HG02610 (cell line): ENCODE measurements at regions not wholly inside any gene's neighbourhood (a gene's known extent, or its start where the extent isn't known, plus 50 kb on each side); places are given as distances from the start of the nearest gene placed in this dataset.

Experiments used
- ATAC-seq: cut with Tn5 transposase; IDR thresholded peaks from one replicate; pipeline ENCODE4 v1.9.1; 2021; ENCODE audit warnings: mild to moderate bottlenecking, moderate library complexity; ENCODE audit not compliant: unreplicated experiment

DNA sequence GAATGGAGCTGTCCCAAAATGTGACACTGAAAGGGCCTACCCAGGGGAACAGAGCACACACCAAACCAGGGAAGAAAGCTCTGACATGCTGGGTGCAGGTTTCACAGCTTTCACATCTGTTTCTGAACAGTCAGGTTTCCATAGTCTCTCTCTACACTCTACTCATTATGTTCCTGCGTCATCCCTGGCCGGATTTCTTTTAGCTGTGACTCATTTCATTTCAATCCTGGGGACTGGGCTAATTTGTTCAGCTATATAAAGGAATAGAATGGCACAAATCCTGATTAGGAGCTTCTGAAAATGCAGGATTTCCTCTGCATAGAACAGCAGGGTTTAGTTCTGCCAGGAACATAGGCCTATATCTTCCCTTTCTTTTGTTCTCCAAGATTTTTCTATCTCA lies 649.8 kb downstream of the RPS29 start:
- no peak for ATAC-seq

DNA sequence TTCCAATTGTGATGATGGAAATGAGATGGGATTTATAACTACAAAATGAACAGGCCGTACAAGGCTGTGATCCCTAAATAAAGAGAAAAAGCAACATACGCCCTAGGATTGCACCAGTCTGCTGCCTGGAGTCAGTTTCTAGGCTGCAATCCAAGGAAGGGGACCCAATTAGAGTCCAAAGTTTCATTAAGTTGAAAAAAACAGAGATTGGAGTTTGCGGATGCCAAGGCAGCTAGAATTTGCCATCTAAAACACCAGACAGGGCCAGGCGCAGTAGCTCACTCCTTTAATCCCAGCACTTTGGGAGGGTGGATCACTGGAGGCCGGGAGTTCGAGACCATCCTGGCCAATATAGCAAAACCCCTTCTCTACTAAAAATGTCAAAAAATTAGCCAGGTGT lies 661.0 kb downstream of the RPS29 start:
- no peak for ATAC-seq

DNA sequence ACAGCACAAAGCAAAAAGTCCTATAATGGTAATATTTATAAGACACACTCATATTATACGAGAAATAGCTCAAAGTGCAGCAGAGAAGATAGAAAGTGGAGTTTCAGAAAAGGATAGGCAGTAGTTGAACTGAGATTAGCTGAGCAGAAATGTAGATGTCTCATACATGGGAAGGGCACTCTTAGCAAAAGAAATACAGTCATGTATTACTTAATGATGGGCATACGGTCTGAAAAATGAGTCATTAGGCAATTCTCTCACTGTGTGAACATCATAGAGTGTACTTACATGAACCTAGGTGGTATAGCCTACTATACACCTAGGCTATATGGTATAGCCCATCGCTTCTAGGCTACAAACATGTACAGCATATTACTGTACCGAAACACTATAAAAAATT lies 671.3 kb downstream of the RPS29 start:
- ATAC-seq, result no peak

DNA sequence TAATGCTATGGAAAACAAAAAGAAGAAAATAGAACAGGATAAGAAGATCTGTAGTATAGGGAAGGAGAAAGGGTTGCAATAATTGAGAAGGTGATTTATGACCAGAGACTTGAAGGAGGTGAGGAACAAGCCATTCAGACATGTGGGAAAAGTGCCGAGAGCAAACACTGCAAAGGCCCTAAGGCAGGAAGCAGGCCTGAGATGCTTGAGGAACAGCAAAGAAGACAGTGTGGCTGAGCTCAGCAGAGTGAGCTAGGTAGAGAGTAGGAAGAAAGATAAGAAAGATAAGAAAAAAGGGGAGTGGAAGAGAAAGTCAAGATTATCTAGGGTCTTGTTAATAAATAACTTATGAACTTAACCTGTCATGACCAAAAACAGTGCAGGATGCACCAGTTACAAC lies 671.8 kb downstream of the RPS29 start:
- ATAC-seq, result no peak

DNA sequence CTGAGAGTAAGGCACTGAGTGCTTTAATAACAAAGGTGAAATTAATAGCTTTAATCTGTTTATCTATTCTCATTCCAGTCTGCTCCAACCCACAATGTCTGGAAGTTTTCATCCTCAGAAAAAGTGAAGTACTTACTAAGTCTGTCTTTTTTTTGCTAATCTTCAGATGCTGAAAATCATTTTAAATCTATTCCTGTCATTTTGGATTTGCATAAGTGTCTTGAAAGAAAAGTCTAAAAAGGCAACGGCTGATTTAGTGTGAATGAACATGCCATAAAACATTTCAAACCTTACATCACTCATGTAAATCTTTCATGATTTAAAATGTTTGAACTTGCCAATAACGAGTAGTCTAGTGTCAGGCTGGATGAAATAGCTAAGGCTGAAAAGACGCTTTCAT lies 685.6 kb downstream of the RPS29 start:
- ATAC-seq, result no peak

DNA sequence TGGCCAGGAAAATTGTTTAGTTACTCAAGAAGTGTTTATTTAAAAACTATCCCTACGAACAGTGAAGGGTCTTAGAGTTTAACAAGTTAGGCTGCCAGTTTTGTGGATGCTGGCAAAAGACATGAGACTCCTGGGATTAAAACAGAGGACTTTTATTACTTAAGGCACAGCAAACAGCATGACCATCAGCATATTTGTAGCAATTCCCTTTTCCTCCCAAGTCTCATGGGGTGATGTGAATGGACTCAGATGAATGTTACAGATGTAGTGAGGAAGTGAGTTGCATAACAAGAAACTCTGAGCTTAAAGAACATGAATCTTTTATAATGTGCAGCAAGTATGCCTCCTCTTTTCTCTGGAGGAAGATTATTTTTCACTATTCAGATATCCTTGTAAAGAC lies 695.8 kb downstream of the RPS29 start:
- ATAC-seq, result no peak

DNA sequence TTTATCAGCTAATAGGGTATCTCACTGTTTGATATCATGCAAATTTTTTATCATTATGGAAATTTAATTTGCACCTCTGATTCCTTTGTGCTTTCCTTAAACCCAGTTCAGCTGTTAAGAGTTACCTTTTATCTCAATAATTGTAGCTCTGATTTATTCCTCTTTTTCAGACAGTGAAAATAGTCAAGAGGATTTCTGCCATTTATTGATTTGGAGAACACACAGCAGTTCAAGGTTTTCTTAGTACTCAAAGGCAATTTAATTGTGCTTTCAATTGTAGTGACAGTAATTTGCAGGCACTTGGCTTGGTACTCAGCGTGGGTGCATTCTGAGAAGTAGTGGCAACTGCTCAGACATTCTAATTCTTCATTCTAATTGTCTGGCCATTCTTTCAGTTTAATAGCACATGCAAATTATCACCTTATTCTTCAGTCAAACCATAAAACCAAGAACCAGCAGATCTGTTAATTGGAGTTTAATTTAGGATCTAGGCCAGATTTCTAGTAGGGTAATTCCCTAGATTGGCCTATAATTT lies 709.3 kb downstream of the RPS29 start:
- no peak for ATAC-seq

DNA sequence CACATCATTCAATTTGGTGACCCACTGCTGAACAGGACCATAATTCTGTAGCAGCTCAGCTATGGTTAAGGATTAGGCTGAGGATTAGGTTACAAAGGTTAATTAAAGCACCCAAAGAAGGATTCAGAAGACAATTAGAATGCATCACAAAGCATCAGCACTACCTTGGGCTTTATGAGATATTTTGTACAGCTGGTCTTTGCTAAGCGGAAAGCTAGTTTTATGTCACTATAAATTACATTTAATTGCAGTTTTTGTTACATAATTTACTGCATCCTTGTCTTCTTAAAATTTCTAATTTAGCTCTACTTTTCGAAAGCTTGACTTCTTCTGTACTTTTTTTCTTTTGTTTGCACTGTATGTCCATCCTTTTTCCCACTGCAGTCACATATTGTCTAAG lies 711.5 kb downstream of the RPS29 start:
- ATAC-seq, result no peak

DNA sequence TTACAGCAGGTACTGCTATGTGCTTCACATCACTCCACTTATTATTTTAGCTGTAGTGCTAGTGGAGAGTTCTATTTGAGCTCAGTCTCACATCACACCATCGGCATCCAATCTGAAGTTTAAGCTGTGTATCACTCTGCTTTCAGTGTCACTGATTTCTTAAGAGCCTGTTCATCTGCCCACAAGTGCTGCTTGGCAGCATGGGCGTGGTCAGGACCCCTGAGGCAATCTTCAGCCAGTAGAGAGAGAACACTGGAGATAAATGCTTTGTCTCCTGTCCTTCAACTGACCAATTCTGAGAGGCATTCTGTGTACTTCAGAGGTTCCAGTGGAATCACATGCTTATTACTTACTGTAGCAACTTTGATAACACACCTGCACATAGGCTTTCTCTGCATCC lies 728.8 kb downstream of the RPS29 start:
- ATAC-seq, result no peak

DNA sequence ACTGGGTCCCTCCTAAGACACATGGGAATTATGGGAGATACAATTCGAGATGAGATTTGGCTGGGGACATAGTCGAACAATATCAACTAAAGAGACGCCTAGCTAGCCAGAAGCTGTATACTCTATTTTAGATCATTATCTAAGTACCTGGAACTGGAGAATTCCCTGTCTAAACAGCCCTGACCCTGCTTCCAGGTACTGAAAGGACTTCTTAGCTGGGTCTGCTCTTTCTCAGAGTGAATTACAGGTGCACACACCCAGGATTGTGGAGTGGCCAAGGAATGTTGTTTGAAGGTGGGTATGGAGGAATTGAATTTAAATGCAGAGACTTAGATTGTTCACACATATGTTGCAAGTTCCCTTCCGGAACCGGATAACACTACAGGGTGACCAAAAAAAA lies 733.0 kb downstream of the RPS29 start:
- no peak for ATAC-seq

DNA sequence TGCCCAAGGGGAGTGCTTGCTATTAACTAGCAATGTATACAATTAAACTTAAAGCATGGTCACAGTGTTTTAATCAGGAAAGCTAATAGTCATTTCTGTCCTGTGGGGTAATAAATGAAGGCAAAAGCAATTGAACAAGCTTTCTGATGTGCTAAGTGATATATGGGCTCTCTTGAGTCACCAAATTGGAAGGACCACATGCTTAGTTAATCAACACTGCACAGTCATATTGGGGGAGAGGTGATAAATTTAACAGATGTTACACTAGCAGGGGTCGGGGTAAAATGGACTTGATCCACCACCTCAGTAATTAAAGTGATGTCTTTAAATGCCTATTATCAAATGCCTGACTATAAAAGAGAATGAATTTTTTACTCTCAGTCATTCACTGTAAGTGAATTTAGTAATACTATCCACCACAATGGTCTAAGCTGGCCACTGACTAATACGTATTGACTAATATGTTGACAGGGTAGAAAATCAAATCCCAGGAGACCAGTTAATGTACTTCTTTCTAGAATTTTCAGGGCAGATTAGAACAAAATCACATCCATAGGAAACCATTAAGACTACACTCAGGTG lies 736.3 kb downstream of the RPS29 start:
- no peak for ATAC-seq

DNA sequence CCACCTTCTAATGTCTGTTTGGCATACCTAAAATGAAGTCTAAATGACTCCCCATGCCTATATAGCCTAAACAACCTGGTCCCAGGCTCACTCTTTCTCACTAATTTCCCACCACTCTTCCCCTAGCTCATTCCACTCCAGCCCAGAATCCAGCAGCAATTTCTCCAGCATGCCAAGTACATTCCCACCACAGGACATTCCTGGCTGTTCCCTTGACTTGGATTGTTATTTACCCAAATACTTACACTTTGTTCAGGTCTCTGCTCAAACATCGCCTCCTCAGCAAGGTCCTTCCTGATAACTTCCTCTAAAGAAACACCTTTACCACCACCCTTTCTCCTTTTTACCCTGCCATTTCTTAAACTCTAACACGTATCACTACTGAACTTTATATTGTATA lies 743.4 kb downstream of the RPS29 start:
- ATAC-seq, result no peak

DNA sequence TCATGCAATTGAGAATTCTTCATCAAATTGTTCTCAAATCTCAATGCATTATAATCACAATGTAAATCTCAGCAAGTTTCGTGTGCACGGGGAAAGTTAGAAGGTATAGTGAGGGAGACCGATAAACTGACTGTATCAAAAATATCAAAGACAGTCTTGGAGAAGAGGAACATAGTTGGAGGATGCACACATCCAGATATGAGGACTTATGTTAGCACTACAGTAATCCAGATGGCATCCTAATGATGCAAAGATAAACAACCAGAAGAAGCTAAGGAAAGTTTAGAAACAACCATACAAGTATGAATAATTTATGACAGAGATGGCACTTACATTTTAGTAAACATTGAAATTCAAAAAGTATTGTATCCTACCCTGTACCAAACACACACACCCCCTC lies 760.1 kb downstream of the RPS29 start:
- ATAC-seq, result no peak

DNA sequence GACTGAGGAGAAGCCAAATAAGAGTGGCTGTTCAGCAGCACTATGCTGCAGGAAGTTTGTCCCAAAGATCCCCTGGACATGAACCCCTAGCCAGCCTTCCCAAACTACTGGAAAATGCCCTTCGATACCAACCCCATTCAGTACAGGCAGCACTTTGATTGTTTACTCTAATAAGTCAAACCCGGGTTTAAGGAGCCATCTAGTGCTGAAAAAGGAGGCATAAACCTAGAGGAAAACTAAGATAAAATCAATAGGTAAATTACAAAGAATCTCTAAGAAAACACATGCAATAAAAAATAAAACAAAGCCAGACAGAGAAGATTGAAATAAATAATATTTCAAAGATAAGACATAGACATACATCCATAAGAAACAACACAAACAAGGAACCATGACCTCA lies 771.6 kb downstream of the RPS29 start:
- no peak for ATAC-seq

DNA sequence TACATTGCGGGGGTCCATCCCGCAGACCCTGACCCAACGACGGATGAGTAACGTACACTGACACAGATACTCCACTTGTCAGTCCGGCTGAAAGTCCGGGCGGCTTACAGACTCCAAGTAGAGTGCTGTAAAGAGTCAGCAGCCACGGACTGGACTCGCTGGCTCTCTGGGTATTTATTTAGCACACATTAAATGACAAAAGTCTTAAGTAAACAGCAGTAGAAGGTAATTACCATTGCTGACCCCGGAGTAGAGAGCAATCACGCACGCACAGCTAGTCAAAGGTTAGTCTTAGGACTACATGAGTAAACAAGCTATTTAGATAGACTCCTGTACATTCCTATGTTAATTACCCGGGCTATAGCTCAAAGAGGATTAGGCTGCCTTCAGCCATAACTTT lies 780.9 kb downstream of the RPS29 start:
- ATAC-seq, result no peak

DNA sequence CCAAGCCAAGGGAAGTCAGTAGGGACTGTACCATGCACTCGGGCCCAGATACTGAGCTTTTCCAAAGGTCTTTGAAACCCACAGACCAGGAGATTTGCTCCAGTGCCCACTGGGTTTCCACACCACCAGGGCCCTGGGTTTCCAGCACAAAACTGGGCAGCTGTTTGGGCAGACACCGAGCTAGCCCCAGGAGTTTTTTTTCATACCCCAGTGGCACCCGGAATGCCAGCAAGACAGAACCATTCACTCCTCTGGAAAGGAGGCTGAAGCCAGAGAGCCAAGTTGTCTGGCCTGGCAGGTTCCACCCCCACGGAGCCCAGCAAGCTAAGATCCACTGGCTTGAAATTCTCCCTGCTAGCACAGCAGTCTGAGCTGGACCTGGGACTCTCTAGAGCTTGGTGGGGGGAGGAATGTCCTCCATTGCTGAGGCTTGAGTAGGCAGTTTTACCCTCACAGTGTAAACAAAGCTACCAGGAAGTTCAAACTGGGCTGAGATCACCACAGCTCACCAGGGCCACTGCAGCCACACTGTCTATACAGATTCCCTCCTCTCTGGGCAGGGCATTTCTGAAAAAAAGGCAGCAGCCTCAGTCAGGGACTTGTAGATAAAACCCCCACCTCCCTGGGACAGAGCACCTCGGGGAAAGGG lies 793.7 kb downstream of the RPS29 start:
- no peak for ATAC-seq

DNA sequence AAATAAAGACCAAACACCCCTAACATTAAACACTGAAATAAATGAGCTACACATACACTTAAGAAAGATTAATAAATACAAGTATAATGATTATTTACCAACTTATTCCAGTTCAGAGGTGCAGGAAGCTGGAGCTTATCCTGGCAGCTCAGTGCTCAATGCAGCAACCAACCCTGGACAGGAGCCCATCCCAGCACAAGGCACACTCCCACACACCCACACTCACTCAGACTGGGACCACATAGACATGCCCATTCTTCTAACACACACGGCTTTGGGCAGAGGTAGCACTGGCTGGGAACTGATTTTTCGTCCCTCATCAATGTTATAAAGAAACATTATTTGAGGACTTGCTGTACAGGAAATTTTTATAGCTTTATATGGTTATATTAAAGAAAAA lies 797.4 kb downstream of the RPS29 start:
- no peak for ATAC-seq

DNA sequence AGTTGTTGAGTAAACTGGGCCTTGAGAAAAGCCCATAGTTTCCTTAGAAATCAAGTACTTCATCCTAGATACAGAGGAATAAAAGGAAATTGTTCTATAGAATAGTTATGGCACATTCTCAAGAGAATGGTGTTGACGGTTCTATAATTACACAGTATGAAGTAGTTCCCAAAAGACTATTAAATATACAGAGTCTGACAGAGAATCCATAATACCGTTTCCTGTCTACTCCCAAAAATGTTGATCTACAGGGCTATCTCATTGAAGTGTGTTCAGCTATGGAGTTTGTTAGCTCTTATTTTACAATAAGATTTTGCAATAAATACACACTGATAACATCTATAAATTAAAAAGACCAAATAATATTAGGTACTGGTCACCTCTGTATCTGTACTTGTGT lies 799.7 kb downstream of the RPS29 start:
- ATAC-seq, result no peak

DNA sequence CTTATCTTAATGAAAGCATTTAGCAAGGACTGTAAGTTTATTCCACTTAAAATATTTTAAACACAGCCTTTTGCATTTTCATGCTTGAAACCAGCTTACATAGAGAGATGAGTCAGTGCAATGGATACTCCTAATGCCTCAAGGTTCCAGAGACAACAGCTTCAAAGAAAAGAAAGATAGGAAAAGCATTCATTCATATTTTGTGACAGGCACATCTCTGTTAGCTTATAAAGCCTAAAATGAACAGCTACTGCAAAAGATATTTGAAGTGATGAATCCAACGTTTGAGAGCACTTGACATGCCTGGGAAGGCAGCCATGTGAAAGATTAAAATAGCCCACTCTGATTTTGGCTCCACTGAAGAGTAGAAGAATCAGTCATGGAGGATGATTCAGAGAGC lies 814.5 kb downstream of the RPS29 start:
- ATAC-seq, result no peak

DNA sequence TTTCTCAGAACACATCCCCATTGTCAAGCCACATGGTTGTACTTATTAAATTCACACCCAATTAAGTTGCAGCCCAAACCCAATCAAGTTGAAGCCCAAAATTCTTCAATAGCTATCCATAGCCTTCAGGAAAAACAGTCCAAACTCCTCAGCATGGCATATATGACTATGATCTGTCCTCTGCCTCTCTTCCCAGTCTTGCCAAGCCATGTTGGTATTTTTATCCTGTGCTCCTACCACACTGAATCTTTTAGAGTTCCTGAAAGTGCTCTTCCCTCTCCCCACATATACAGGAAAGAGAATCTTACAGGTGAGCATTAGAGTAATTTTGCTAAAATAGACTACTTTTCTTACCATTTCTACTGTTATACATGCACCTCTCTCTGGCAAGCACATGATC lies 834.9 kb downstream of the RPS29 start:
- no peak for ATAC-seq

DNA sequence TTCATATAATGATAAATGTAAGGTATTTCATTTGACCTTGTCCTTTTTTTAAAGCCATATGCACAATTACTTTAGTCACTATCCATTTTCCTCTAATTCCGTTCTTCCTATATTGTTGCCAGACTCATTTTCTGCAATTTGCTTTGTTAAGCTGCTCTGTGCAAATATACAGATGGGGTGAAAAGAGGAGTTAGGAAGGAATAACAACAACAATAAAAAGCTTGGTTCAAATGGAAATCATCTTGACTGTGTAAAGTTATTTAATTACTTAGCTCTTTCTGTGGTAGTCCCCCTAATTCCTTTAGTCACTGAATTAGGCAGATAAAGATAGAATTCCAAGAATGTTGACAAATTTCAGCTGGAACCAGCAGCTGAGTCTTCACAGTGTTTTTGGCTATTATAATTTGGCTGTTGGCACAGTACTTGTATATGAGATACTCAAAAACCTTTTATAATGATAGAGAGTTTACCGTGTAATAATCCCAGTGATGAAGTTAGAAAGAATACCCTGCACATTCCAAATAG lies 838.0 kb downstream of the RPS29 start:
- no peak for ATAC-seq

DNA sequence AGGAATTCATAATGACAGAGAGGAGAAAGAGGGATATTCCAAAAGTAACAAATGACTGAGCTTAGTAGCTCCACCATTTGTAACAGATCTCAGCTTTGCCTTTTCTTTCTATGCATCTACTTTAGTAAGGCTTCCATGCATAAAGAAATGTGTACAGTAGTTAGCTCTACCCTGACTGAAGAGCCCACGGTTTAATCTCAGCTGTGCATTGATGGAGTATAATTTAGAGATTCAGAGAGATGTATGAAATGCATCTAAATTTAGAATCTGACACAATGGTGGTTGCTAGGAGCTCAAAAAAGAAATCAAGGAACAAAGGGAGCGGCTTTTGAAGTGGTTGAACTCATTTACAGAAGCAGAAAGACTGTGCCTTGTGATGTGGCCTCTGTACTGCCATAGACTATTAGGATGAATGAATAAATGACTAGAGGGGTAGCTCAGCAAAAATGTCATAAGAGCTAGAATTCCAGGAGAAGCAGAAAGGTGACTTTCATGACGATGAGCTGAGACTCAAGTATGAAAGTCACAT lies 838.6 kb downstream of the RPS29 start:
- no peak for ATAC-seq

DNA sequence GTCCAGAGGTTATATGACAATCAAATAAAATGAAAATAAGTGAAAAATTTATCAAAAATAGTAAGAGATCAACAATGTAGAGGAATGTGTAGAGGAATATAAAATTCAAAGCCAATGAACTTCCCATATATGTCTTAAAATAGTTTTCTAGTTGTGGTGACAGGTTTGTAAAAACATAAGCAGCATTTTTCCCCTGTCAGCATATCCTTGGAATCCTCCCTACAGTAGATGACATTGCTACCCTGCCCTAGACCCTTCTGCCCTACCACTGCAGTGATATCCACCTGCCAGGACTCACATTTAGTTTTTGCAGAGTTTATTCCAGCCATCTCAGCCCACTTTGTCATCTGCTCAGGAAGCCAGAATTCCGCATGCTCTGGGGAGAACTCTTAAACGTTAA lies 842.0 kb downstream of the RPS29 start:
- ATAC-seq, result no peak
